Body of pancreas (tissue), 4 donors: ENCODE measurements at regions not wholly inside any gene's neighbourhood (a gene's known extent, or its start where the extent isn't known, plus 50 kb on each side); places are given as distances from the start of the nearest gene placed in this dataset.

Experiments used
- ATAC-seq: fragments of 150-250 bp; one replicate; pipeline ENCODE4 v1.9.1; 2016
- DNase-seq, 4 donors: peaks; one replicate each; pipeline ENCODE4 v3.0.0-alpha.2; 2019
- H3K27ac ChIP-seq, 4 donors: fragments of 200-600 bp; sonication (generic); 1 replicate in 3 of 4; 2 replicates in 1 of 4; pipeline versions ENCODE4 v1.5.1 to v1.6.1; 2016 to 2019; ENCODE audit warnings: mild to moderate bottlenecking in 1 of 4, mixed read lengths in 1 of 4, moderate library complexity in 1 of 4
- H3K27me3 ChIP-seq, 2 donors: fragments of 200-600 bp; sonication (generic); one replicate each; pipeline ENCODE4 v1.6.0; 2016; ENCODE audit warnings: mild to moderate bottlenecking in 1 of 2
- H3K36me3 ChIP-seq, 2 donors: fragments of 200-600 bp; sonication (generic); replicated peaks in 1 of 2; 2 replicates each; pipeline ENCODE4 v1.5.1; 2016; ENCODE audit warnings: low read depth in 2 of 2; ENCODE audit not compliant: insufficient read depth in 1 of 2
- H3K4me1 ChIP-seq: fragments of 200-600 bp; sonication (generic); one replicate; pipeline ENCODE4 v1.6.0; 2016
- H3K4me3 ChIP-seq, 2 donors: fragments of 200-600 bp; sonication (generic); 1 replicate in 1 of 2; 2 replicates in 1 of 2; pipeline ENCODE4 v1.5.1; 2016 to 2019
- H3K9me3 ChIP-seq, 3 donors: fragments of 200-600 bp; sonication (generic); 1 replicate in 2 of 3; 2 replicates in 1 of 3; pipeline ENCODE4 v1.5.1; 2016
- POLR2A ChIP-seq, 3 donors: fragments of 450-650 bp; IDR thresholded peaks; one replicate each; pipeline ENCODE4 v1.6.1; 2016; ENCODE audit warnings: antibody characterized with exemption in 3 of 3, mild to moderate bottlenecking in 2 of 3
- WGBS, 2 donors: methylation state at CpG; one replicate each; pipeline ENCODE4 v1.1.5; 2017; 5-methylcytosine and 5-hydroxymethylcytosine counted together
- intact Hi-C: fragments of 100-400 bp; cut with DNase I; formaldehyde crosslinking; loops from one replicate; pipeline ENCODE4 v1.15.1; 2023
- TF ChIP-seq, protein P1 (sequence below), 7 experiments: fragments of 450-650 bp in 4 of 7; fragments of 200-600 bp in 3 of 7; sonication (generic) in 3 of 7; IDR thresholded peaks; one replicate each; pipeline ENCODE4 v1.5.1; 2016 to 2019; ENCODE audit warnings: antibody characterized with exemption in 7 of 7

DNA sequence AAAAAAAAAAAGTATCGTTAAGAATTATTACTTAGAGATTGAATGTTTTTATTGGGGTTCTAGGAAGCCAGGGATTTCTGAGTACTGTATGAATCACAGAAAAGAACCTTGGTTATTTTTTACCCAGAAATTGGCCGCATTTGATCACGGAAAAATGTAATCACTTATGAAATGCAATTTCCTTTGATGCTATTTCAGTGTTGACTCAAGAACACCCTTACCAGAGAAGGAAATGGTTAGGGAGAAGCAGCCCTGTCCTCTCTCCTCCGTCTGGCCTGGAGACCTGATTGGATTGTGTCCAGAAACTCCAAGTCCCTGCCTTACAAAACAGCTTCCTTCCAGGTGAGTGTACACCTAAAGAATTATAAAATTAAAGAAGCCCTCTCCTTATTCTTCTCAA is 116.7 kb downstream of the MED10 start:
- TF ChIP-seq, protein P1, sequence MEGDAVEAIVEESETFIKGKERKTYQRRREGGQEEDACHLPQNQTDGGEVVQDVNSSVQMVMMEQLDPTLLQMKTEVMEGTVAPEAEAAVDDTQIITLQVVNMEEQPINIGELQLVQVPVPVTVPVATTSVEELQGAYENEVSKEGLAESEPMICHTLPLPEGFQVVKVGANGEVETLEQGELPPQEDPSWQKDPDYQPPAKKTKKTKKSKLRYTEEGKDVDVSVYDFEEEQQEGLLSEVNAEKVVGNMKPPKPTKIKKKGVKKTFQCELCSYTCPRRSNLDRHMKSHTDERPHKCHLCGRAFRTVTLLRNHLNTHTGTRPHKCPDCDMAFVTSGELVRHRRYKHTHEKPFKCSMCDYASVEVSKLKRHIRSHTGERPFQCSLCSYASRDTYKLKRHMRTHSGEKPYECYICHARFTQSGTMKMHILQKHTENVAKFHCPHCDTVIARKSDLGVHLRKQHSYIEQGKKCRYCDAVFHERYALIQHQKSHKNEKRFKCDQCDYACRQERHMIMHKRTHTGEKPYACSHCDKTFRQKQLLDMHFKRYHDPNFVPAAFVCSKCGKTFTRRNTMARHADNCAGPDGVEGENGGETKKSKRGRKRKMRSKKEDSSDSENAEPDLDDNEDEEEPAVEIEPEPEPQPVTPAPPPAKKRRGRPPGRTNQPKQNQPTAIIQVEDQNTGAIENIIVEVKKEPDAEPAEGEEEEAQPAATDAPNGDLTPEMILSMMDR (IDR thresholded peaks at IDR 0.05) = no peak
- TF ChIP-seq POLR2A (IDR thresholded peaks at IDR 0.05) = no peak
- Histone ChIP-seq H3K36me3 (no peaks in the 10 kb centered on the region), H3K4me1 (no peaks in the 10 kb centered on the region), H3K27me3 (no peaks in the 10 kb centered on the region), H3K4me3 (no peak overlapping the region), H3K9me3 (no peaks in the 10 kb centered on the region), H3K27ac (no peak overlapping the region)
- intact Hi-C loops = no loop called here
- DNase-seq = no peak
- no peak for ATAC-seq
- WGBS, 2 donors = 58 to 64% methylated on average over 4 of the region's 4 CpGs

DNA sequence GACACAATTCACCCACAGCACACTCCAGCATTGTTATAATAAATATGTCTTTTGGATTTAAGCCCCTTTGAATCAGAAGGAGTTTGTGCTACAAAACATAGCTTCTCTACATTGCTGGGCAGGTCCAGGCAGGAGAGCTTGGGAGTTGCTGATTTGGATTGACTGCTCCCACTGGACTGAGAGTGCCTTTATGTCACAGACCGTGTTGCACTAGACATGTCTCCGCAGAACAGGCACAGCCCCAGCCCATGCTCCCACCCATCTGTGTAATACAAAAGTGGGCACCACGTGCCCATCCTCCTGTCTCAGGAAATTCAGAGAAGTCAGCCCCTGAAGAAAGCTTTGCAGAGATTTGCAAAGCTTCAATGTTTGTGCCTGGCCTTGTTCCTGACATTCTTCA is 117.1 kb downstream of the MED10 start:
- no peak for DNase-seq
- intact Hi-C loops = no loop called here
- no peaks in the 10 kb centered on the region for H3K27me3 ChIP-seq
- no peaks in the 10 kb centered on the region for H3K4me1 ChIP-seq
- 55 to 86% methylated on average over 3 of the region's 3 CpGs for WGBS, 2 donors
- H3K27ac ChIP-seq = no peak overlapping the region
- no peak for TF ChIP-seq POLR2A (IDR thresholded peaks at IDR 0.05)
- TF ChIP-seq, protein P1 (IDR thresholded peaks at IDR 0.05) = no peak
- H3K36me3 ChIP-seq = no peaks in the 10 kb centered on the region
- H3K9me3 ChIP-seq = no peaks in the 10 kb centered on the region
- no peak overlapping the region for H3K4me3 ChIP-seq
- ATAC-seq = no peak

DNA sequence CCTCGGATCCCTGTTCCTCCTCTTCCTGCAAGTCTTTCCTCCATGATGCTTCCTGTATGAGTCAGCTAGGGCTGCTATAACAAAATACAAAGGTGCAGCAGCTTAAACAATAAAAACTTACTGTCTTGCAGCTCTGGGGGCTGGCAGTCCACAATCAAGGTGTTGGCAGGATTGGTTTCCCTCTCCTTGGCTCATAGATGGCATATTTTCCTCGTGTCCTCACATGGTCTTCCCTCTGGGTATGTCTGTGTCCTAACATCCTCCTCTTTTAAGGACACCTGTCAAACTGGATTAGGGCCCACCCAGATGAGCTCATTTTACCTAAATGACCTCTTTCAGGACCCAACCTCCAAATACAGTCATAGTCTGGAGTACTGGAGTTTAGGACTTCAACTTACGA is 117.5 kb downstream of the MED10 start:
- intact Hi-C loops = no loop called here
- WGBS, 2 donors = 64 to 67% methylated on average over 3 of the region's 3 CpGs
- no peak for ATAC-seq

DNA sequence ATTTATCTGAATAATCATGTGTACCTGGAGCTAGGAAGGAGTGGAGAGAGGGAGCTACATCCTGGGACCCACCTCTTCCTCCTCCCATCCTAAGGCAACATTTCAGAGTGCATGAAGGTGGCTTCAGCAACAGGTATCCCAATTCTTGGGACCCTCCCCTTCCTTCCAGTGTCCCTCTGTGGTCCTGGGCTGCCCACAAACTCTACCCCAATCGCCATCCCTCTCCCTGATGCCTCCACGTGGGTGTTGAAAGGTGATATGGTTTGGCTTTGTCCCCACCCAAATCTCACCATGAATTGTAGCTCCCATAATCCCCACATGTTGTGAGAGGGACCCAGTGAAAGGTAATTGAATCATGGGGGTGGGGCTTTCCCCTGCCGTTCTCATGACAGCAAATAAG is 121.4 kb downstream of the MED10 start:
- TF ChIP-seq, protein P1 (IDR thresholded peaks at IDR 0.05) = no peak
- no peak for TF ChIP-seq POLR2A (IDR thresholded peaks at IDR 0.05)
- Histone ChIP-seq H3K27me3 (no peaks in the 10 kb centered on the region), H3K4me1 (no peaks in the 10 kb centered on the region), H3K36me3 (no peaks in the 10 kb centered on the region), H3K27ac (no peak overlapping the region), H3K4me3 (no peak overlapping the region), H3K9me3 (no peaks in the 10 kb centered on the region)
- WGBS, 2 donors = 60 to 78% methylated on average over 3 of the region's 3 CpGs
- intact Hi-C loops = no loop called here
- DNase-seq (no peak), ATAC-seq (no peak)

More for the DNA sequence above, 117.5 kb downstream of the MED10 start:
- H3K27me3 ChIP-seq = no peaks in the 10 kb centered on the region
- TF ChIP-seq POLR2A (IDR thresholded peaks at IDR 0.05) = no peak
- TF ChIP-seq, protein P1 (IDR thresholded peaks at IDR 0.05) = no peak
- H3K4me1 ChIP-seq = no peaks in the 10 kb centered on the region
- H3K4me3 ChIP-seq = no peak overlapping the region
- H3K9me3 ChIP-seq = no peaks in the 10 kb centered on the region
- DNase-seq = no peak
- no peak overlapping the region for H3K27ac ChIP-seq
- no peaks in the 10 kb centered on the region for H3K36me3 ChIP-seq

DNA sequence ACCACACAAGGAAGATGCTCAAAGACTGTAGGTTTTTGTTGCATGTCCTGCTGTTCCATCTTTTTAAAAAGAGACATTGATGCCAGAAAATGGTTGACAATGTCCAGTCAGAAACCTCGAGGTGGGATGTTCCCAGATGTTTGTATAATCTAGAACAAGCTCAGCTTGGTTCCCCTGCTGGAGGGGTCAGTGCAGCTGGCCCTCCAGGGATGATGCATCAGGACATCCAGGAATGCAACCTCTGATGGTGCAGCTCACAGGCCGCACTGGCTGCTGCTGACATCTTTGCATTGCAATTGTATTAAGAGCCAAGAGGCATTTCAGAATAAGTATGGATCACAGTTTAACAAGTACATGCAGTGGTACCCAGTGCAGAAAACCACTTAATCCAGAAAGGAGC is 122.4 kb downstream of the MED10 start:
- TF ChIP-seq, protein P1 (IDR thresholded peaks at IDR 0.05) = no peak
- TF ChIP-seq POLR2A (IDR thresholded peaks at IDR 0.05) = no peak
- Histone ChIP-seq H3K4me1 (no peaks in the 10 kb centered on the region), H3K27ac (no peak overlapping the region), H3K36me3 (no peaks in the 10 kb centered on the region), H3K4me3 (no peak overlapping the region), H3K9me3 (no peaks in the 10 kb centered on the region), H3K27me3 (no peaks in the 10 kb centered on the region)
- 26 to 59% methylated on average over 2 of the region's 2 CpGs for WGBS, 2 donors
- DNase-seq = no peak
- no peak for ATAC-seq
- intact Hi-C loops = no loop called here
